MM.1S (cell line): ENCODE measurements at regions not wholly inside any gene's neighbourhood (a gene's known extent, or its start where the extent isn't known, plus 50 kb on each side); places are given as distances from the start of the nearest gene placed in this dataset.

Experiments
- DNase-seq: peaks from one replicate; pipeline ENCODE4 v3.0.0-alpha.2; 2015
- H2AFZ ChIP-seq: fragments of 300-600 bp; sonication (generic); 2 replicates; pipeline ENCODE4 v1.6.0; 2016; ENCODE audit warnings: antibody characterized with exemption, low read length
- H3F3A ChIP-seq: fragments of 300-600 bp; sonication (generic); 2 replicates; pipeline ENCODE4 v1.6.1; 2016; ENCODE audit warnings: mild to moderate bottlenecking, antibody characterized with exemption, low read length, moderate library complexity, mixed read lengths; ENCODE audit not compliant: insufficient read depth
- H3K27ac ChIP-seq: fragments of 300-600 bp; sonication (generic); 2 replicates; pipeline ENCODE4 v1.5.1; 2016; ENCODE audit warnings: mild to moderate bottlenecking, low read length
- H3K27me3 ChIP-seq: fragments of 300-600 bp; sonication (generic); replicated peaks from 2 replicates; pipeline ENCODE4 v1.6.0; 2016; ENCODE audit warnings: low read length; ENCODE audit not compliant: insufficient read depth
- H3K36me3 ChIP-seq: fragments of 300-600 bp; sonication (generic); replicated peaks from 2 replicates; pipeline ENCODE4 v1.6.1; 2016; ENCODE audit warnings: mild to moderate bottlenecking, low read length, mixed read lengths; ENCODE audit not compliant: insufficient read depth
- H3K4me1 ChIP-seq: fragments of 300-600 bp; sonication (generic); 2 replicates; pipeline ENCODE4 v1.6.1; 2016; ENCODE audit warnings: low read length, mixed read lengths
- H3K4me2 ChIP-seq: fragments of 300-600 bp; sonication (generic); 2 replicates; pipeline ENCODE4 v1.6.0; 2016; ENCODE audit warnings: low read depth, low read length
- H3K4me3 ChIP-seq: fragments of 300-600 bp; sonication (generic); 2 replicates; pipeline ENCODE4 v1.5.1; 2016; ENCODE audit warnings: low read length, mixed read lengths
- H3K79me2 ChIP-seq: fragments of 300-600 bp; sonication (generic); 2 replicates; pipeline ENCODE4 v1.6.1; 2016; ENCODE audit warnings: mixed run types, low read length, mixed read lengths
- H3K9ac ChIP-seq: fragments of 300-600 bp; sonication (generic); 2 replicates; pipeline ENCODE4 v1.6.1; 2016; ENCODE audit warnings: low read length, mixed read lengths
- H3K9me2 ChIP-seq: fragments of 300-600 bp; sonication (generic); replicated peaks from 2 replicates; pipeline ENCODE4 v1.6.1; 2016; ENCODE audit warnings: mild to moderate bottlenecking, low read length, mixed read lengths; ENCODE audit not compliant: insufficient read depth
- H3K9me3 ChIP-seq: fragments of 300-600 bp; sonication (generic); replicated peaks from 2 replicates; pipeline ENCODE4 v1.6.1; 2016; ENCODE audit warnings: mild to moderate bottlenecking, low read length, mixed read lengths; ENCODE audit not compliant: insufficient read depth
- H4K20me1 ChIP-seq: fragments of 300-600 bp; sonication (generic); 2 replicates; pipeline ENCODE4 v1.6.1; 2016; ENCODE audit warnings: mild to moderate bottlenecking, low read length, moderate library complexity, mixed read lengths; ENCODE audit not compliant: insufficient read depth
- EZH2 ChIP-seq: fragments of 300-600 bp; sonication (generic); optimal IDR thresholded peaks from 2 replicates; pipeline ENCODE3; 2017; ENCODE audit warnings: low read depth, mild to moderate bottlenecking, antibody characterized with exemption, low read length, mixed read lengths
- EZH2phosphoT487 ChIP-seq: fragments of 300-600 bp; sonication (generic); IDR thresholded peaks from 2 replicates; pipeline ENCODE4 v1.6.1; 2018; ENCODE audit warnings: antibody characterized with exemption, low read length
- TF ChIP-seq, protein P1 (sequence below): fragments of 300-600 bp; sonication (generic); IDR thresholded peaks from 2 replicates; pipeline ENCODE4 v1.5.1; 2016; ENCODE audit warnings: antibody characterized with exemption, low read length, mixed read lengths

DNA sequence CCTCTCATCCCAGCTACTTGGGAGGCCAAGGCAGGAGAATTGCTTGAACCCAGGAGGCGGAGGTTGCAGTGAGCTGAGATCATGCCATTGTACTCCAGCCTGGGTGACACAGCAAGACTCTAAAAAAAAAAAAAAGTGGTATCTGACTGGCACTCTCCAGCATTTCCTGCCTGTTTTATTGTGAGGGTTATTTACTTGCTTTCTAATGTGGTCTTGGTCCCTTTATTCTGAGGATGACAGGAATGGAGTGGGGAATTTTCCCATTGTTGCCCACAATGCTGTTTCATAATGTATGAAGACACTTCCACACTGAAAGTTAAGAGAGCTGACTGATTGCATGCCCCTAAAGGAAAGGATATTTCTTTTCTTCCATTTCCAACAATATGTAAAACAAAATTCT lies 286.5 kb upstream of the MTNR1B start:
- Histone ChIP-seq H3K9me3 (no peaks in the 10 kb centered on the region), H3K4me1 (no peaks in the 10 kb centered on the region), H4K20me1 (no peaks in the 10 kb centered on the region), H3K36me3 (no peaks in the 10 kb centered on the region), H3K79me2 (no peaks in the 10 kb centered on the region), H3K9ac (no peak overlapping the region), H3K9me2 (no peaks in the 10 kb centered on the region), H2AFZ (no peak overlapping the region), H3F3A (no peaks in the 10 kb centered on the region), H3K4me3 (no peak overlapping the region), H3K27me3 (no peaks in the 10 kb centered on the region), H3K4me2 (no peak overlapping the region), H3K27ac (no peak overlapping the region)
- DNase-seq, result no peak
- no peak for TF ChIP-seq EZH2phosphoT487
- TF ChIP-seq, protein P1, sequence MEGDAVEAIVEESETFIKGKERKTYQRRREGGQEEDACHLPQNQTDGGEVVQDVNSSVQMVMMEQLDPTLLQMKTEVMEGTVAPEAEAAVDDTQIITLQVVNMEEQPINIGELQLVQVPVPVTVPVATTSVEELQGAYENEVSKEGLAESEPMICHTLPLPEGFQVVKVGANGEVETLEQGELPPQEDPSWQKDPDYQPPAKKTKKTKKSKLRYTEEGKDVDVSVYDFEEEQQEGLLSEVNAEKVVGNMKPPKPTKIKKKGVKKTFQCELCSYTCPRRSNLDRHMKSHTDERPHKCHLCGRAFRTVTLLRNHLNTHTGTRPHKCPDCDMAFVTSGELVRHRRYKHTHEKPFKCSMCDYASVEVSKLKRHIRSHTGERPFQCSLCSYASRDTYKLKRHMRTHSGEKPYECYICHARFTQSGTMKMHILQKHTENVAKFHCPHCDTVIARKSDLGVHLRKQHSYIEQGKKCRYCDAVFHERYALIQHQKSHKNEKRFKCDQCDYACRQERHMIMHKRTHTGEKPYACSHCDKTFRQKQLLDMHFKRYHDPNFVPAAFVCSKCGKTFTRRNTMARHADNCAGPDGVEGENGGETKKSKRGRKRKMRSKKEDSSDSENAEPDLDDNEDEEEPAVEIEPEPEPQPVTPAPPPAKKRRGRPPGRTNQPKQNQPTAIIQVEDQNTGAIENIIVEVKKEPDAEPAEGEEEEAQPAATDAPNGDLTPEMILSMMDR, result no peak
- no peak for TF ChIP-seq EZH2

DNA sequence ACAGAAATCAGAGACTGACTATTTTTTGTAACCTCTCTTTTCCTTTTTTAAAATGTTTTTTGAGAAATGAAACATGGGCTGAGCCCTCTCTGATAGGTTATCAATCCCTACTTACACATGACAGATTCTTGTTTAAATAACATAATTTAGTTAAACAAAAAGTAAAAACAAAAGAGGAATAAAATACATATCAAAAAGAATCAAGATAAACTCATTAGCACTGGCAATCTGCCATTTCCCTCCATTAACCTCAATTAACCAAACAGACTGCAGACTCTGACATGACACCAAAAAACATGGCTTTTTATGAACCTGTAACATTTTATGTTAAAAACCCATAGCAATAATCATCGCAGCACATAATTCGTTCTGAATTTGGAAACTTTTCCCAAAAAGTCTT lies 284.4 kb upstream of the MTNR1B start:
- H3K9me2 ChIP-seq, result no peaks in the 10 kb centered on the region
- no peak overlapping the region for H3K4me2 ChIP-seq
- no peak for DNase-seq
- H3K4me3 ChIP-seq, result no peak overlapping the region
- no peaks in the 10 kb centered on the region for H3K9me3 ChIP-seq
- H4K20me1 ChIP-seq, result no peaks in the 10 kb centered on the region
- no peaks in the 10 kb centered on the region for H3K27me3 ChIP-seq
- H3K4me1 ChIP-seq, result no peaks in the 10 kb centered on the region
- H3K27ac ChIP-seq, result no peak overlapping the region
- no peak overlapping the region for H2AFZ ChIP-seq
- H3K79me2 ChIP-seq, result no peaks in the 10 kb centered on the region
- H3F3A ChIP-seq, result no peaks in the 10 kb centered on the region
- no peak for TF ChIP-seq EZH2
- TF ChIP-seq, protein P1, result no peak
- TF ChIP-seq EZH2phosphoT487, result no peak
- no peak overlapping the region for H3K9ac ChIP-seq
- no peaks in the 10 kb centered on the region for H3K36me3 ChIP-seq

DNA sequence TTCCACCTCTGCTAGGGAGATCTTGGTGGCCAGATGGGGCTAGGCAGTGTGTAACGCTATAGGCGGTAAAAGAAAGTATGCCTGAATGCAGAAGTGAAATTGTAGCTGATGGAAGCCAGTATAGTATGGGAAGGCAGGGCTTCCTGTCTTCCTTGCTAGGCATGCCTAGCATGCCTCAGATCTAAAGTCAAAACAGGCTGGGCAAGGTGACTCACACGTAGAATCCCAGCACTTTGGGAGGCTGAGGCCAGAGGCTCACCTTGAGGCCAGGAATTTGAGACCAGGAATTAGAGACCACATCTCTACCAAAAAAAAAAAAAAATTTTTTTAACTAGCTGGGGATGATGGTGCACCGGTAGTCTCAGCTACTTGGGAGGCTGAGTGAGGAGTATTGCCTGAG lies 281.7 kb upstream of the MTNR1B start:
- no peak overlapping the region for H3K27ac ChIP-seq
- no peak overlapping the region for H3K4me2 ChIP-seq
- TF ChIP-seq EZH2 (no peak), EZH2phosphoT487 (no peak)
- TF ChIP-seq, protein P1, result no peak

DNA sequence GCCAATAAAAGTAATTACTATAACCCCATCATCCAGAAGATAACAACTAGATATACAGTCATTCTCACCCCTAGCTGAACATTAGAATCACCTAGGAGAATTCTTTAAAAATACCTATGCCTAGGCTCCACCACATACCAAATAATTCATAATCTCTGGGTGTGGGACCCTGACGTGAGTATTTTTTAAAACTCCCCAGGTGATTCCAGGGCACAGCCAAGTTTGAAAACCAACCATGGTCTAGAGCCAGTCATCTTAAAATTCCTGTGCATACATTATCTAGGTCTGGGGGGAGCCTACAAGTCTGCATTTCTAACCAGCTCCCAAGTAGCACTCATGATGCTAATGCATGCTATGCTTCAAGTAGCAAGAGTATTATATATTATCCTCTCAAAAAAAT lies 281.0 kb upstream of the MTNR1B start:
- Histone ChIP-seq H3K9me2 (no peaks in the 10 kb centered on the region), H3K4me3 (no peak overlapping the region), H2AFZ (no peak overlapping the region), H3K27me3 (no peaks in the 10 kb centered on the region), H3F3A (no peaks in the 10 kb centered on the region), H3K27ac (no peak overlapping the region), H3K79me2 (no peaks in the 10 kb centered on the region), H3K9me3 (no peaks in the 10 kb centered on the region), H3K4me2 (no peak overlapping the region), H3K4me1 (no peaks in the 10 kb centered on the region), H3K36me3 (no peaks in the 10 kb centered on the region), H4K20me1 (no peaks in the 10 kb centered on the region), H3K9ac (no peak overlapping the region)
- no peak for TF ChIP-seq EZH2
- TF ChIP-seq, protein P1, result no peak
- TF ChIP-seq EZH2phosphoT487, result no peak
- no peak for DNase-seq

More for the DNA sequence above, 281.7 kb upstream of the MTNR1B start:
- no peaks in the 10 kb centered on the region for H3K36me3 ChIP-seq
- no peaks in the 10 kb centered on the region for H4K20me1 ChIP-seq
- H3K9me2 ChIP-seq, result no peaks in the 10 kb centered on the region
- no peaks in the 10 kb centered on the region for H3K4me1 ChIP-seq
- no peak overlapping the region for H2AFZ ChIP-seq
- H3F3A ChIP-seq, result no peaks in the 10 kb centered on the region
- no peak overlapping the region for H3K9ac ChIP-seq
- H3K79me2 ChIP-seq, result no peaks in the 10 kb centered on the region
- no peaks in the 10 kb centered on the region for H3K9me3 ChIP-seq
- no peaks in the 10 kb centered on the region for H3K27me3 ChIP-seq
- no peak overlapping the region for H3K4me3 ChIP-seq
- DNase-seq, result no peak
